Neural progenitor cell (in vitro differentiated cells): ENCODE measurements at regions not wholly inside any gene's neighbourhood (a gene's known extent, or its start where the extent isn't known, plus 50 kb on each side); places are given as distances from the start of the nearest gene placed in this dataset.

ENCODE experiments used
- DNase-seq: peaks from one replicate; pipeline ENCODE4 v3.0.0-alpha.2; 2016; ENCODE audit warnings: low spot score
- H2AFZ ChIP-seq: fragments of 200-600 bp; sonication (generic); replicated peaks from 2 replicates; pipeline ENCODE4 v1.6.1; 2016; ENCODE audit warnings: antibody characterized with exemption
- H3F3A ChIP-seq: fragments of 200-600 bp; sonication (generic); 2 replicates; pipeline ENCODE4 v1.6.1; 2016; ENCODE audit warnings: antibody characterized with exemption, low read depth
- H3K27ac ChIP-seq: fragments of 200-600 bp; sonication (generic); 2 replicates; pipeline ENCODE4 v1.5.1; 2016; ENCODE audit warnings: mild to moderate bottlenecking
- H3K27me3 ChIP-seq: fragments of 200-600 bp; sonication (generic); 2 replicates; pipeline ENCODE4 v1.6.1; 2016; ENCODE audit warnings: mild to moderate bottlenecking, moderate library complexity
- H3K36me3 ChIP-seq: fragments of 200-600 bp; sonication (generic); 2 replicates; pipeline ENCODE4 v1.5.1; 2016
- H3K4me1 ChIP-seq: fragments of 200-600 bp; sonication (generic); 2 replicates; pipeline ENCODE4 v1.6.1; 2016; ENCODE audit warnings: mixed run types
- H3K4me2 ChIP-seq: fragments of 200-600 bp; sonication (generic); 2 replicates; pipeline ENCODE4 v1.6.1; 2016
- H3K4me3 ChIP-seq: fragments of 200-600 bp; sonication (generic); 2 replicates; pipeline ENCODE4 v1.5.1; 2016
- H3K79me2 ChIP-seq: fragments of 200-600 bp; sonication (generic); 2 replicates; pipeline ENCODE4 v1.6.1; 2016; ENCODE audit warnings: low read depth
- H3K9ac ChIP-seq: fragments of 200-600 bp; sonication (generic); 2 replicates; pipeline ENCODE4 v1.6.1; 2016
- H3K9me3 ChIP-seq: fragments of 200-600 bp; sonication (generic); 2 replicates; pipeline ENCODE4 v1.5.1; 2016; ENCODE audit warnings: low read depth
- H4K20me1 ChIP-seq: fragments of 200-600 bp; sonication (generic); 2 replicates; pipeline ENCODE4 v1.6.1; 2016; ENCODE audit warnings: low read depth
- H3K27ac Mint-ChIP-seq: 3 replicates; pipeline ENCODE4 v1.8.0; 2021; ENCODE audit warnings: mixed read lengths
- H3K27me3 Mint-ChIP-seq: 2 replicates; pipeline ENCODE4 v1.8.0; 2022; ENCODE audit warnings: low read depth, mild to moderate bottlenecking, inconsistent platforms, moderate library complexity, mixed read lengths; ENCODE audit not compliant: insufficient read depth
- H3K36me3 Mint-ChIP-seq: 3 replicates; pipeline ENCODE4 v1.8.0; 2021; ENCODE audit warnings: mixed read lengths
- H3K4me1 Mint-ChIP-seq: 3 replicates; pipeline ENCODE4 v1.8.0; 2021; ENCODE audit warnings: mixed read lengths
- H3K4me3 Mint-ChIP-seq: 3 replicates; pipeline ENCODE4 v1.8.0; 2021; ENCODE audit warnings: mild to moderate bottlenecking, moderate library complexity, mixed read lengths
- H3K9me3 Mint-ChIP-seq: 3 replicates; pipeline ENCODE4 v1.8.0; 2020; ENCODE audit warnings: mixed read lengths
- EZH2 ChIP-seq: fragments of 200-600 bp; sonication (generic); IDR thresholded peaks from 2 replicates; pipeline ENCODE4 v1.6.1; 2017; ENCODE audit warnings: antibody characterized with exemption, mild to moderate bottlenecking, moderate library complexity
- EZH2phosphoT487 ChIP-seq: fragments of 200-600 bp; sonication (generic); IDR thresholded peaks from 2 replicates; pipeline ENCODE4 v1.6.1; 2017; ENCODE audit warnings: antibody characterized with exemption
- TF ChIP-seq, protein P1 (sequence below): fragments of 200-600 bp; sonication (generic); IDR thresholded peaks from 2 replicates; pipeline ENCODE4 v1.5.1; 2017; ENCODE audit warnings: antibody characterized with exemption, mild to moderate bottlenecking

DNA sequence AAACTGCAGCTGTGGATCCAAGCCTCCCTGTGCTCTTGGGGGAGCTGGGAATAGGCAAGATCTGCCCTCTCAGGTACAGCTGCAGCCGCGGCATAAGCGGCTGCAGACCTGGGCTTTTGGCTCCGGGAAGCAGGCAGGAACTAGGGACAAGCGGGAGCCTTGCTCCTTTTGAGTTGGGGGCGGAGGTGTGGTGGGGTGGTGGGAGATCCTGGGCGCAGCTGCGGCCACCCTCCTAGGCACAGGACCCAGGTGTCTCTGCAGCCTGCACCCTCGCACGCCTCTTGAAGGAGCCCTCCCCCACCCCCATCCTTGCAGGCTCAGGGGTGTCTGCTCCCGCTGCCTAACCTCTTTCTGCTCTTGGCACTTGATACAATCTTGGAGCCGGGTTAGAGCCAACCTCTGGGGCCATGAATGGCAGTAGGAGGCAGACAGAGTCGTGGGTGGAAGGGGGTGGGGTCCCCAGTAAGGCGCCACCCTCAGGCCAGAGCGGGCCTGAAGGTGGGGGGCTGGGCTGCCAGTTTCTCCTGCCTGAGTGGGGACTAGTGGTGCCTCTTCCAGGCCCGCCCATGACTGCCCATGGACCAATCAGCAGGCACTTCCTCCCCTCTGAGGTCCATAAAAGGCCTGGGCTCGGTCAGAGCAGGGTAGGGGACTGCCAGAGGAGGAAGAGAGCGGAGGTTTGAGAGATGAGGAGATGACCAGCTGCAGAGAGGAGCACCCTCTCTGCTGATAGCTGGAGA, 267.6 kb upstream of the TNC start:
- Histone ChIP-seq H3K9ac (no peak overlapping the region), H3K4me2 (no peak overlapping the region), H3K27ac (no peak overlapping the region), H3K4me3 (no peak overlapping the region), H3K27me3 (no peaks in the 10 kb centered on the region), H3K79me2 (no peaks in the 10 kb centered on the region), H3F3A (no peaks in the 10 kb centered on the region), H3K9me3 (no peaks in the 10 kb centered on the region), H4K20me1 (no peaks in the 10 kb centered on the region), H2AFZ (no peak overlapping the region), H3K4me1 (no peaks in the 10 kb centered on the region), H3K36me3 (no peaks in the 10 kb centered on the region)
- peaks cover 18% of the 10 kb centered on the region for H3K9me3 Mint-ChIP-seq
- no peak for DNase-seq
- no peaks in the 10 kb centered on the region for H3K36me3 Mint-ChIP-seq
- no peak overlapping the region for H3K4me3 Mint-ChIP-seq
- TF ChIP-seq, protein P1, sequence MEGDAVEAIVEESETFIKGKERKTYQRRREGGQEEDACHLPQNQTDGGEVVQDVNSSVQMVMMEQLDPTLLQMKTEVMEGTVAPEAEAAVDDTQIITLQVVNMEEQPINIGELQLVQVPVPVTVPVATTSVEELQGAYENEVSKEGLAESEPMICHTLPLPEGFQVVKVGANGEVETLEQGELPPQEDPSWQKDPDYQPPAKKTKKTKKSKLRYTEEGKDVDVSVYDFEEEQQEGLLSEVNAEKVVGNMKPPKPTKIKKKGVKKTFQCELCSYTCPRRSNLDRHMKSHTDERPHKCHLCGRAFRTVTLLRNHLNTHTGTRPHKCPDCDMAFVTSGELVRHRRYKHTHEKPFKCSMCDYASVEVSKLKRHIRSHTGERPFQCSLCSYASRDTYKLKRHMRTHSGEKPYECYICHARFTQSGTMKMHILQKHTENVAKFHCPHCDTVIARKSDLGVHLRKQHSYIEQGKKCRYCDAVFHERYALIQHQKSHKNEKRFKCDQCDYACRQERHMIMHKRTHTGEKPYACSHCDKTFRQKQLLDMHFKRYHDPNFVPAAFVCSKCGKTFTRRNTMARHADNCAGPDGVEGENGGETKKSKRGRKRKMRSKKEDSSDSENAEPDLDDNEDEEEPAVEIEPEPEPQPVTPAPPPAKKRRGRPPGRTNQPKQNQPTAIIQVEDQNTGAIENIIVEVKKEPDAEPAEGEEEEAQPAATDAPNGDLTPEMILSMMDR = no peak
- no peak for TF ChIP-seq EZH2
- TF ChIP-seq EZH2phosphoT487 = no peak
- H3K27me3 Mint-ChIP-seq = peaks cover 6% of the 10 kb centered on the region
- H3K4me1 Mint-ChIP-seq = peaks cover 3% of the 10 kb centered on the region
- H3K27ac Mint-ChIP-seq = no peak overlapping the region

DNA sequence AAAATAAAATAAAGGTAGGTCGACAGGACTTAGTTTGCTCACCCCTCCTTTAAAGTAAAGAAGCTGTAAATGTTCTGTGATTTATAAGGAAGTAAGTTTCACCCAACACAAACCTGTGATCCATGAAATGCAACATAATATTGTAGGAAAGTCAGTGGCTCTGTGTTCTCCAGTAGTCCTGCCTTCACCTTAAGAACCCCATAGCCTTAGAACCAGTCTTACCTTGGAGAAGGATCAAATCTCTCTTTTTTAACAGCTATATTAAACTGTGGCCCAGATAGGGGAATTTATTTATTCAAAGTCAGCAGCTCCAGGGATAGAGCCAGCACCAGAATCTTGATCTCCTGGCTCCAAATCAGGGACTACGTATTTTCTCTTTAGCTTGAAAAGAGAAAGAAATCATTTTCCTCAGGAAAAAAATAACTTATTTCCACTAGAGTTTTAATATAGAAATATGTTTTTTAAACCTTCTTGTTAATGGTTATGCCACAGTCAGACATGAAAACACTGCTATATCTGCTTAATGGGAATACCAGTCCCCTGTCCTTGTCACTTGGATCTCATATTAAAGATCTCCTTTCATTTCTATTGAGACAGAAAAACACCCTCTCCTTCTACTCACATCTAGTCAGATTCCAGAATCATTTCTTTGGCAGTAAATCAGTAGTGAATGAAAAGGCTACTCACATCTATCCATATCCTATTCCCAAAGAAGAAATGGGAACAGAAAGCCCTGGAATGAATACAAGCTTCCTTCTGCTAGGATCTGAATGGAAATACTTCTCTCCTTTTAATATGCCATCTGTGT, 269.2 kb upstream of the TNC start:
- DNase-seq = no peak
- TF ChIP-seq, protein P1 = no peak
- TF ChIP-seq EZH2 (no peak), EZH2phosphoT487 (no peak)
- Mint-ChIP-seq H3K27me3 (peaks cover 6% of the 10 kb centered on the region), H3K36me3 (no peaks in the 10 kb centered on the region), H3K27ac (no peak overlapping the region), H3K4me3 (no peak overlapping the region), H3K9me3 (peaks cover 10% of the 10 kb centered on the region), H3K4me1 (peaks cover 3% of the 10 kb centered on the region)
- Histone ChIP-seq H3K36me3 (no peaks in the 10 kb centered on the region), H3K4me2 (no peak overlapping the region), H4K20me1 (no peaks in the 10 kb centered on the region), H3K27ac (no peak overlapping the region), H3K9ac (no peak overlapping the region), H3K9me3 (no peaks in the 10 kb centered on the region), H2AFZ (no peak overlapping the region), H3K4me1 (no peaks in the 10 kb centered on the region), H3K27me3 (no peaks in the 10 kb centered on the region), H3K4me3 (no peak overlapping the region), H3K79me2 (no peaks in the 10 kb centered on the region), H3F3A (no peaks in the 10 kb centered on the region)

- Histone ChIP-seq H3K9me3 (no peaks in the 10 kb centered on the region), H4K20me1 (no peaks in the 10 kb centered on the region), H3K4me2 (no peak overlapping the region), H3K9ac (no peak overlapping the region), H3K4me3 (no peak overlapping the region), H3K27me3 (no peaks in the 10 kb centered on the region), H2AFZ (no peak overlapping the region), H3K36me3 (no peaks in the 10 kb centered on the region), H3K27ac (no peak overlapping the region), H3F3A (no peaks in the 10 kb centered on the region), H3K79me2 (no peaks in the 10 kb centered on the region), H3K4me1 (no peaks in the 10 kb centered on the region)
- Mint-ChIP-seq H3K4me1 (peaks cover 3% of the 10 kb centered on the region), H3K27ac (no peak overlapping the region), H3K9me3 (no peaks in the 10 kb centered on the region), H3K4me3 (no peak overlapping the region), H3K27me3 (peaks cover 2% of the 10 kb centered on the region), H3K36me3 (no peaks in the 10 kb centered on the region)
- no peak for DNase-seq
- TF ChIP-seq EZH2 (no peak), EZH2phosphoT487 (no peak)
- TF ChIP-seq, protein P1 = no peak
These were observed 273.3 kb upstream of the TNC start for GRCh38 chr9:115391168-115391825.
